GM12891 (cell line): ENCODE measurements at regions not wholly inside any gene's neighbourhood (a gene's known extent, or its start where the extent isn't known, plus 50 kb on each side); places are given as distances from the start of the nearest gene placed in this dataset.

Source experiments
- POLR2A ChIP-seq: IDR thresholded peaks from 2 replicates; pipeline ENCODE4 v1.6.1; 2011; ENCODE audit warnings: low read depth, low read length, control low read depth
- SPI1 ChIP-seq: IDR thresholded peaks from 2 replicates; pipeline ENCODE4 v1.6.1; 2011; ENCODE audit warnings: low read depth, low read length, control low read depth
- TAF1 ChIP-seq: IDR thresholded peaks from 2 replicates; pipeline ENCODE4 v1.6.1; 2011; ENCODE audit warnings: low read depth, low read length, control low read depth

- TF ChIP-seq POLR2A, result no peak
- no peak for TF ChIP-seq TAF1
- no peak for TF ChIP-seq SPI1
Measured at GRCh38 chr10:69703766-69704630, 74.0 kb downstream of the FAM241B start.
